ENCODE measurements at regions not wholly inside any gene's neighbourhood (a gene's known extent, or its start where the extent isn't known, plus 50 kb on each side); places are given as distances from the start of the nearest gene placed in this dataset.
A peak's percentile ranks its signal among the peaks of the same experiment; 100 is the strongest.

GRCh38 chr1:194333240-194333639 is 1146.8 kb upstream of the B3GALT2 start:
- no peak overlapping the region for H3K4me3 ChIP-seq (replicated peaks in 1 of 3; ENCODE audit: insufficient read depth in 1 of 3, low read depth in 1 of 3, low read length in 3 of 3)
- ChIA-PET POLR2A (no interaction called here), CTCF (no interaction called here)
- H3K4me2 ChIP-seq (ENCODE audit: insufficient read depth, low read length), result no peak overlapping the region
- H3K27ac ChIP-seq (ENCODE audit: insufficient read depth, low read depth, low read length), result no peak overlapping the region
- dilution Hi-C loops (cut with MboI; ENCODE audit: extremely low pct_ligation_motif_present, low sequenced_read_pairs), result no loop called here
- no peaks in the 10 kb centered on the region for H3K79me2 ChIP-seq (ENCODE audit: control insufficient read depth, insufficient read depth, low read length)
- DNase-seq (ENCODE audit: low read depth, low spot score) (no peak), FAIRE-seq (peak; percentile 21)
- no TSS peak for BruUV-seq (replicated peaks)
- no peak overlapping the region for H3K9ac ChIP-seq (replicated peaks; ENCODE audit: extremely low read depth, insufficient read depth, low read length)
- H3K4me1 ChIP-seq (ENCODE audit: control insufficient read depth, extremely low read depth, insufficient read depth, low read length), result no peaks in the 10 kb centered on the region
- intact Hi-C loops (cut with micrococcal nuclease), result no loop called here
- no peaks in the 10 kb centered on the region for H3K27me3 ChIP-seq (ENCODE audit: control insufficient read depth in 2 of 2, insufficient read depth in 2 of 2, low read length in 2 of 2)
- H3K9me3 ChIP-seq (replicated peaks; ENCODE audit: control insufficient read depth, insufficient read depth, low read length), result no peaks in the 10 kb centered on the region
- H3K36me3 ChIP-seq (ENCODE audit: control insufficient read depth in 2 of 2, extremely low read depth in 1 of 2, insufficient read depth in 2 of 2, low read length in 2 of 2), result no peaks in the 10 kb centered on the region
- no peaks in the 10 kb centered on the region for H3K9me1 ChIP-seq (replicated peaks; ENCODE audit: control insufficient read depth, extremely low read depth, insufficient read depth, low read length)
- TF ChIP-seq POLR2AphosphoS5 (IDR thresholded peaks at IDR 0.05; ENCODE audit: insufficient read depth, low read depth, low read length) (no peak), POLR2A (IDR thresholded peaks at IDR 0.05; ENCODE audit: low read depth, low read length) (no peak), JUN (IDR thresholded peaks at IDR 0.05; ENCODE audit: borderline replicate concordance, insufficient read depth, insufficient read length, low read depth) (no peak), EZH2 (IDR thresholded peaks at IDR 0.05; ENCODE audit: borderline replicate concordance, low read depth, low read length, severe bottlenecking) (no peak), CTCF (IDR thresholded peaks at IDR 0.05; ENCODE audit: extremely low read depth in 1 of 2, insufficient read depth in 1 of 2, low read depth in 1 of 2, low read length in 2 of 2) (no peak), MYC (IDR thresholded peaks at IDR 0.05; ENCODE audit: low read depth, low read length) (no peak), FOS (IDR thresholded peaks at IDR 0.05; ENCODE audit: borderline replicate concordance, insufficient read depth, low read length) (no peak), MAX (IDR thresholded peaks at IDR 0.05; ENCODE audit: insufficient read depth, insufficient read length) (no peak), GATA2 (IDR thresholded peaks at IDR 0.05; ENCODE audit: insufficient read depth, insufficient read length, low read depth, low read length) (no peak)
- no peaks in the 10 kb centered on the region for H4K20me1 ChIP-seq (replicated peaks; ENCODE audit: control insufficient read depth, extremely low read depth, insufficient read depth, low read length)
- no peak overlapping the region for H2AFZ ChIP-seq (ENCODE audit: low read depth, low read length)
